Stimulated activated CD8-positive, alpha-beta memory T cell treated with anti-CD3 and anti-CD28 coated beads, Interleukin-4, amount 100 ng/mL, for 48 hours (primary cell): ENCODE measurements at regions not wholly inside any gene's neighbourhood (a gene's known extent, or its start where the extent isn't known, plus 50 kb on each side); places are given as distances from the start of the nearest gene placed in this dataset.
A peak's percentile ranks its signal among the peaks of the same experiment; 100 is the strongest.

Experiments
- DNase-seq: peaks from one replicate; pipeline ENCODE4 v3.0.0-alpha.2; 2020

DNA sequence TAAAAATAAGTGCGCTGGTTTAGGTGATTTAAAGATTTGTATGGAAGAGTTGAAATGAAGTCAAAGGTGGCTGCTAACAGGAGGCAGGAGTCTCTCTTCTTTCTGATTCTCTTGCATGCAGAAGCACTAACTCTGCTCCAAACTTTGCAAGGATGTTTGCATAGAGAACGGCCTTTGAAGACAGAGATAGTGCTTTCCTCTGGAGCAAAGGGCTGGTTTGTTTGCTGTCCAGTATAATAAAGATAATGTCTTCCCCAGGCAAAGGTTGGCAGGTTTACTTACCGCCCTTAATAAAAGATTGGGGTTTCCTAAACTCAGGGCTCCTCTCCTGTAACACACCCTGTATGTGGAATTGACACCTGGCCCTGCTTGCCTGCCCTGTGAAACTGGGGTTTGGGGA, 210.6 kb upstream of the RREB1 start:
- no peak for DNase-seq

DNA sequence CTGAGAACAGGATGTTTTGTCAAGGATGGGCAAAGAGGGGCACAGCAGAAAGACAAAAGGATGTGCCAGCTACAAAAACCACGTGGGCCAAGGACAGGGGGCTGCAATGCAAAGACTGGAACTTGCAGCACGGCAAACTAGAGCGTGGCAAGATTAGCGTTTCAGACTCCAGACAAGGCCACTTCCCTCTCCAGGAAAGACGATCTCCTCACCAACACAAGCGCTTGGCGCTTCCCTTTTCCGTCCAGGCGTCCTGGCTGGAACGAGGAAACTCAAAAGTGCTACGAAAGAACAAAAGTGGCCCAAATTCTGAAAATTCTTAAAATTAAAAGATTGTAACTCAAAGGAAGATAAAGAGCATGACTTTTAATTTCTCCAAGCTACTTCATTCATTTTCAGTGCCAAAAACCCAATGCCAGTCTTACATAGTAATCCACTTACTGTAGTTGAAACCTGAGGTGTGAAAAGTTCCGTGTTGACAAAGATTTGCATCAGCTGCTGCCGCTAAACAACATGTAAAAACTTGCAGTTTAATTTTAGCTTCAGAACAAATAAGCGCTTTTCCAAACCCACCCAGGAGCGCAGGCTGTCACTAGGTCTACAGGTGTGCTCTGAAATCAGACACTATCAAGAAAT, 207.1 kb upstream of the RREB1 start:
- no peak for DNase-seq

DNA sequence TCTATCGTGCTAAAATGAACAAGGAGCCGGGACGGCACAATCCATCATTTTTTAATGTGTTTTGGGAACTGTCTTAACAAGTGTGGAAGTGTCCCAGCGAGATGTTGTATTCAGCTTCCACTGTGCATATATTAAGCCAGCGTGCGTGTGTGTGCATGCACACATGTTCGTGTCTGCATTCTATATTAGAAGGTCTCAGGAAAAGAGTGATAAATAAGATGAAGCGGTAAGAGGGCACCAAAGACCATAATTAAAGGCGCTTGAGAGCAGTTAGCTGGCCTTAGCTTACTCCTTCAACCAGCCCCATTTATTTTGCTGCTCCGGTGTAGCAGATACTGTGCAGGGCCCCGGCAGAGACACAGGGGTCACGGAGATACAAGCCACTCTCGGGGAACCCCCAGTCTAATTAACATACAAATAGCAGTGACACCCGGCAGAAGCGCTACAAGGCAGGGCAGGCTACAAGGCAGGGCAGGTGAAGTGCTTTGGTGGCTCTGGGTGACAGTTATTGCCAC, 206.5 kb upstream of the RREB1 start:
- no peak for DNase-seq

DNA sequence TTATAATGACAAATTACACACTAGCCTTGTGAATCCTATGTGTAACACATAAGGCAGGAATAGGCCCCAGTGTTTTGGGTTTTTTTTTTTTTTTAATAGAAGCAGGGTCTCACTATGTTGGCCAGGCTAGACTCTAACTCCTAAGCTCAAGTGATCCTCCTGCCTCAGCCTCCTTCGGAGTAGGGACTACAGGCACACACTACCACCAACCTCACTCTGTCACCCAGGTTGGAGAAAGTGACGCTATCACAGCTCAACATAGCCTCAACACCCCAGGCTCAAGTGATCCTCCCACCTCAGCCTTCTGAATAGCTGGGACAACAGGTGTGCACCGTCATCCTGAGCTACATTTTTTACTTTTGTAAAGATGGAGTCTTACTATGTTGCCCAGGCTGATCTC, 205.8 kb upstream of the RREB1 start:
- DNase-seq, result no peak

DNA sequence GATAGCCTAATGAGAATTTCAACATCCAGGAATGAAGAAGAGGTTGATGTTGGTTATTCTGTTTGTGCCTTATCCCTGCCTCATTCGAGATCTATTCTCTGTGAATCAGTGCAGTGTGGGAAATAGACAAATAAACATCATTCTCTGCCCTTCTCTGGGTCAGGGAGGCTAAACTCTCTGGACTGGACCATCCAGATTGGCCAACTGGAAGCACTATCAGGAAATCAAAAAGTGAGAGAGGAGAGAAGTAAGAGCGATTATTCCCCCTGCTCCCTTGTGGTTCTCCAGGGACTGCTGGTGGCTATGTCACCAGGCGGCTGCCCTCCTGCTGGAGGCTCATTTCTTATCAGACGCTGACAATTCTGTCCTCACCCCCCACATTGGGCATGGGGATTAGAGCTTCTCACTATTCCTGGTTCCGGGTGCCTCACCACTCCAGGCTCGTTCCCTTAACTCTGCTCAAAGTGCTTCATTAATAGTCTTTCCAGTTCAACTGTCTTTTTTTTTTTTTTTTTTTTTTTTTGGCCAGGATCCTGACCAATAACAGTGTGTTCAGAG, 201.7 kb upstream of the RREB1 start:
- no peak for DNase-seq

DNA sequence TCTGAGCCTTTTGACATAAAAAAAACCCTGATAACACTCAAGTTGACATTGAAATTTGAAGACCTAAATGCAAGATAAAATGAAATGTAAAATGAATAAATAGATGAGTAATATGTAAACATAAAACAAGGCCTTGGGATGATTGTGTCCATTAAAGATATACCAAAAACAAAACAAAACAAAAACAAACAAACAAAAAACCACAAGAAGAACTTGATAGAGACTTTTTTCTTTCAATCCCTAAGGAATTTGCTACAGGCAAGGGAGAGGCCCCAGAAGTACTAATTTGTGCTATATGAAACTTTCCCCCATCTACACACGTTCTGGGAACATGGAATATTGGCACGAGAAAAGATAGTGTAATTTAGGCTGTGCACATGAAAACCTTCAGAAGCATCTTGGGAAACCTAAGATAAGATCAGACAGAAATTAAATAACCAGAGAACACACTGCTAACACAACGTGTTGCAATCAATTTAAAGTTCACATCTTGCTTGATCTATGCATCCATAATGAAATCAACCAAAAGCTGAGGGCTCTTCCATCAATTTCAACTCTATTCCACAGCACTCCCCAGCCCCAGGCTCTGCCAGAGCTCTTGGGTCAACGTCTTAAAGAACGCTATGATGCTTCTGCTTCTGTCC, 201.1 kb upstream of the RREB1 start:
- no peak for DNase-seq

DNA sequence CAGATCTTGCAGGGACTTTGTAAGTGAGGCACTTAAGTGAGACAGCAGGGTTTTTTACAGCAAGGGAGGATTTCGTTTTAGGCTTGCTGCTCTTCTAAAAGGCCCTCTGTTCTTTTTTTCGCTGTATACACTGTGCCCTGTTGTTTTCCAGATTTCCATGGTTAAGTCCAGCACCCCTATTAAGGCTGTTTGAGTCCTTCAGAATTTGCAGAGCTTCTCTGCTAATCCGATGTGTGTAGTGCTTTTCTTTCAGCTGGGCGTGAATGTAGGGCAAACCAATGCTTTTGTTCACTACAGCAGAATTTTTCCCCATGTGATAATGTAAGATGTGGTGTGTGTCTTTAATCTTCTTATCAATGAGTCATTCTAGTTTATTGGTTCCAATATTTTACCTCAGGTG, 200.5 kb upstream of the RREB1 start:
- DNase-seq, result no peak

DNA sequence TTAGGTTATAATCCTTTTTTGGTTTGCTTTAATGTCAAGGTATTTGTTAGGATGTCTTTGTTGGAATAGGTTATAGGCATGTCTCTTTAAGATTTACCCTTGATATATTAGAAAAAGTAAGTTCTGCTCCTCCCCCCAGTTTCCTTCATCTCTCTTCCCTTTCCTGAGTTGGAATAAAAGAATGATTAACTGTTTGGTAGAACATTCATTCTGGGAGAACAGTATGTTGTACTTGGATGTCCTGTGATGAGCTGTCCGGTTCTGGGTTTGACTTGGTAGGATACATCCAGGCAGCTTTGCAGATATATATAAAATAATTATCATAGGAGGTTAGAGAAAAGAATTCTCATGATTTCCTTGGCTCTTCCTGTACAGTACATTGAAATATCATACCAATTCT, 199.6 kb upstream of the RREB1 start:
- no peak for DNase-seq

DNA sequence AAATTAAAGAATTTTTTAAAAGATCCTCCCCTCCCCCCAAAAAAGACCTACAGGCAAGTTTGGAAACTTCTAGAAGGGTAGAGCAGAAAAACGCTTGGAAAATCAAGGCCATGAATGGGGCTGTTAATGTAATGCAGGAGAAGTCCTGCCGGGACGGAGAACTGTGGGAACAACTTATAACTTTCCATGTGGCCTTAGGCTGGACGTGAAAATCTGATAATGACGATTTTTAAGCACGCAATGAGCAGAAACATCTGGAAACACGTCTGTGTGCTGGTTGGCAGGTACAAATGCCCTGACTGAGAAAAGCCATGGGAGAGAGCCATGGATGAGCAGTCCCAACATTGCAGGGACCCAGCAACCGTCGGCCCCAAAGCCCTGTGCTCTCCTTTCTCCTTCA, 198.7 kb upstream of the RREB1 start:
- DNase-seq, result no peak

DNA sequence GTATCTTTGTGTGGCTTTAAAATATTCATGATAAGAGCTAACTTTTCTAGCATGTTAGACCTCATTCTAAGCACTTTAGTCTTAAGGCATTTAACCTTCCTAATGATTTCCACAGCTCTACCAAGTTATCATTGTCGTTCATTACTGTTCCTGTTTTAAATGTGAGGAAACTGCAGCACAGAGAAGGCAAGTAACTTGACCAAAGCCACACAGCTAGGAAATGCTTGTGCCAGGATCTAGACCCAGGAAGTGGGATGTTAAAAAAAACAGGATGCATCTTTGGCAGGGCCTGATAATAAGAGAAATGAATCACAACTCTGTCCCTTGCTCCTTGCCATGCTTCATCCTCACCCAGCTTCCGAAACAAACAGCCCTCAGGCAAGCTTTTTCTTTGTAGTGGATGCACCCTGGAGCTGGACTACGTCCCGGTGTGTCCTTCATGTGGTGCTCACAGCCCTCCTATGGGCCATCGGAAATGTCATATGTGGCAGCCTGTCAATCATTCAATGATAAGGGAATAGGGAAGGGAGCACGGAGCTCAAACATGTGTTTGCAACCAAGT, 196.9 kb upstream of the RREB1 start:
- no peak for DNase-seq

DNA sequence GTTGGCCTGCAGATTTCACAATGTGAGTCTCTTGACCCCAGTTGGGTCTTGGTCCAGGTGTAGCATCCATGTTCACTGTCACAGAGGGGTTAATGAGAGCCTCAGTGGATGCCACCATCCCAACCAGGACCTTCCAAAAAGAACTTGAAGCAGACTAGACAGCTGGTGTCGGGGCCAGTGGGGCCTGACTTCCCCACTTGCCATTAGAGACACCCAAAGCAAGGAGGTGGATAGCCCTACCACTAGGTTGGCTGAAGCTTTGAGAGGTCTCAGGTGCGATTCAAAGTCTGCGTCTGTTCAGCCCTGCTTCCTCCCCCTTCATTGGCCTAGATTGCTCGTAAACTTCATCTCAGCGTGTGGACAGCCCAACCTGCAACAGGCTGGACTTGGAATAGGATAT, 196.4 kb upstream of the RREB1 start:
- no peak for DNase-seq

DNA sequence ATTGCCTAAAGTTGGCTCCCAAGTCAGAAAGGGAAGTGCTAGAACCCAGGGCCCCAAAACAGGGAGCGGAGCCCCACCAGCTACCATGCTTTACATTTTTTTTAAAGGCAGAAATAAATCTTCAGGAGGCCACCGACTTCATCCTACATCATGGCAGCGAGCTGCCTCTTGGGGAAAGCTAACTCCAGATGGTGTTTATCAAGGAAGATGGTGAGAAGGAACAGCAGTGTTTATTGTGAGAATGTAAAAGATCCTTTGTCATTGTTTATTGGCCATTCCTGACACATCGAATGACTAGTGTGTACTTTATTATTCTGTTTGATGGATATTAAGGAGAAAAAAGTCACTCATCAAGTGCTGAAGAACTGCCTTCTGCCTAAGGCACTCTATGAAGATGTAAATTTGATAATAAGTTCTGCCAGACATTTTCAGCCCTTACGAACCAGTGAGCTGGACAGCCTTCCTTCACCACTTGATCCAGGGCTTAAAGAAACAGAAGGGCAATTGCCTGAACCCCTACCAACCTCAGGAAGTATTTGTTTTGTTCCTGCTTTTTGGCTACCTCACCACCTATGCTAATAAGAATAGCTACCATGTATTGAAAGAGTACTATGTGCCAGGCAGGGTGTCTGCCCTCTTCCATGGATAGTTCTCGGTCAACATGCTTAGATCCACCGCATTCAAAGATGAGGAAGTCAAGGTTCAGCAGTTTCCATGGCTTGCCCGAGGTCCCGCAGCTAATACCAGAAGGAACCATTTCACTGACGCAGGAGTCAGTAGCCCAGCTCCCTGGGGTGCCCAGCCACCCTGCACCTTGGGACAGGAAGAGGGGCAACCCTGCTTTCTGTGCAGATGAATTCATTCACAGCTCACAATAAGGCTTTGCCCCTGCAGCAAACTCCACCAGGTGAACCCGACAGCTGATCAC, 194.7 kb upstream of the RREB1 start:
- DNase-seq, result no peak

DNA sequence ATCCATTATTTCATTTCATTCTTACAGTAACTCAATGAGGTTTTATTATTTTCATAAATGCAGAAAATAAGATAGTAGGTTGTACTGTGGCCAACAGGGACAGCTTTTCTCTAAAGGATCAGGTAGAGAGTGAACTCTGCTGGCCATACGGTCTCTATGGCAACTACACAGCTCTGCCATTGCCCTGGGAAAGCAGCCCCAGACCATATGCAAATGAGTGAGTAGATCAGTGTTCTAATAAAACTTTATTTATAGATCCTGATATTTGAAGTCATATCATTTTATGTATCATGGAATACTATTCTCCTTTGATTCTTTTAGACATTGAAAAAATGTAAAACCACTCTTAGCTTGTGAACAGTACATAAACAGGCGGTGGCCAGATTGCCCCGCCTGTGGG, 192.5 kb upstream of the RREB1 start:
- no peak for DNase-seq

DNA sequence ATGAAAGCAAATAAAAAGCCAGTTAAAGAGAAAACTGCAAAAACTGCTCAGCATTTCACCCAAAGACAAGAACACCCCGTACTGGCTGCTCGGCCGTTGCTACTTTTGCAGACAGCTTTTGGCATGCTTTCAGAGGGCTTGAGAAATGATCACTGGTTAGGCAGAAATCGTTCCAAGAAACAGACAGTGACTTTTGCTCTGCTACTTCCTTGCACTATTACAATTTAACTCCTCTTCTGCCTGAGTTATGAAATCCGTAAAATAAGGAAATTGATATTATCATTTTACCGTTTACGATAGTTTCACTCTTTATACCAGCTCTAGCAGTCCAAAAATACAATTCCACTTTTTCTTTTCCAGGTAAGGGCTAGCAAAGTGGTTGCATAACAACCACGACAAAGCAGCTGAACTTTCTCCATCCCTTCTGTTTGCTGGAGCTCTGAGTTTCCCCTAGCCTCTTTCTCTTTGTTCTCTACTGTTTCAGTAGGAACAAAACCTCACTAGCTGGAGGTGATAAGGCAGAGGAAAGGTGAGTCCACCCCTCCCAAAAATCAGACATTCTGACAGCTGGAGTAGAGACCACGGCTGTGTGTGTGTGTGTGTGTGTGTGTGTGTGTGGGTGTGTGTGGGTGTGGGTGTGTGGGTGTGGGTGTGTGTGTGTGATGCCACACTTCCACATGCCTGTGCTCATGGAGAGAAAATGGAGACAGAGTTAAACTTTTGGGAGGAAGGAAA, 191.8 kb upstream of the RREB1 start:
- no peak for DNase-seq

DNA sequence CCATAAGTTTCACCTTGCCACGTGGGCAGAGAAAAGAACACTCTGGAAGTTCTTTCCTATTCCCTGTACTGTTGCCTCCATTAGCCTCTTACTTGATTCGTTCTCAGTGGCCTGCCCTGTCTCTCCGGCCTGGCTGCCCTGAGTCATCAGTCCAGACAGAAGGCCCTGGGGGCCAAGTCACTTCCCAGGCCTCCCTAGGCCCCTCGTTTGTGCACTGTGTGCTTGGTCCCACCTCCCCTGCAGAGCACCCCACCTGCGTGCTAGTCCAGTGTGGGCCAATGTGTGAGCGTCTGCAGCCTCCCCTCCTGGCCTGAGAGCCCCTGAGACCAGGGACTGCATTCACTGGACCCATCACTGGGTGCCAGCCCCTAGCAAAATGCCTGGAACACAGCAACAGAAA, 191.2 kb upstream of the RREB1 start:
- no peak for DNase-seq

DNA sequence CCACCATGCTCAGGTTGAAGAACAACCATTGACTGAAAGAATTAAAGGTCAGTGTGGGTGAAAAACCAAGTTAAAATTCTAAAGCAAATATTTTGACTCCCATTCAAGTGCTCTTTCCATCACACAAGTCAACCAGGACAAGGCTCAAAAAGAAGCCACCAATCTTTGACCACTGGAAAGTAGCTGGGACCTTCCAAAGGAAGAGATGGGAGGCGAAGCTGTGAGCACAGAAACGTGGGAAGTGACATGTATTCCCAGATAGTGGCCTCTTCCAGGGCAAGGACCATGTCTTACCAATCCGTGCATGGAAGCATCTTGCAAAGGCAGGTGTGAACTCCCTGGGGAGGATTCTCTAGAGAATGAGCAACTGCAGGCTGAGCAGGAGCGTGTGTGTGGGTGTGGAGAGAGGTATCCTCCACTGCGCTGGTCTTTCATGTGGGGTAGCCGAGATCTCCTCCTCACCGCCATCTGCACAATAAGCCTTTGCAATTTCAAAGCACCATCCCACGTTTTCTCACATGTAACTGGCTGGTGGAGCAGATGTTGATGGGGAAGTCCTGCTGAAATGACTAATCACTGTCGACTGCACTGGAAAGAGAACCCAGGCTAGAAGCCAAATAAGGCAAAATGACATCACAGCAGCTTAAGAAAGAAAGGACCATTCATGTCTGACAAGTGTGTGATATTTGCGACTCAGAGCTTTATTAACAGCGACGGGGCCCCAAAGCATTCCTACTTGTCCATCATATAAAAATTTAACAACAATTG, 189.4 kb upstream of the RREB1 start:
- peak; percentile 80 for DNase-seq

DNA sequence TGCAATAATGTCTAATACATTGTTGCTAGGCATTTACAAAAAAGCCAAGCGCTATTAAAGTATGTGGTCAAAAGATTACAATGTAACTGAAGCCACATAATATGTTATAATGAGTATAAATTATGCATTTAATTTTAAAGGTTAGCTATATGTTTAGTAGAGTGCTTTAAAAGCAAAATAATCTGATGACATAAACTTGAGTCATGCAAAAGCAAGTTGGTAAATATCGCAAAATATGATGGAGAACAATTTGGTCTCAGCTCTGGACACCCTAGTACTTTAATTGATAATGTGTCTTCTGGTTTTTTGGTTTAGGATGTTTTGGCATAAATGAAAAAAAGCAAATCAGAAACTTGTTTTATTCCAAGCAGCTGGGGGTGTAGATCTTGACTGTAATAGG, 188.6 kb upstream of the RREB1 start:
- no peak for DNase-seq

DNA sequence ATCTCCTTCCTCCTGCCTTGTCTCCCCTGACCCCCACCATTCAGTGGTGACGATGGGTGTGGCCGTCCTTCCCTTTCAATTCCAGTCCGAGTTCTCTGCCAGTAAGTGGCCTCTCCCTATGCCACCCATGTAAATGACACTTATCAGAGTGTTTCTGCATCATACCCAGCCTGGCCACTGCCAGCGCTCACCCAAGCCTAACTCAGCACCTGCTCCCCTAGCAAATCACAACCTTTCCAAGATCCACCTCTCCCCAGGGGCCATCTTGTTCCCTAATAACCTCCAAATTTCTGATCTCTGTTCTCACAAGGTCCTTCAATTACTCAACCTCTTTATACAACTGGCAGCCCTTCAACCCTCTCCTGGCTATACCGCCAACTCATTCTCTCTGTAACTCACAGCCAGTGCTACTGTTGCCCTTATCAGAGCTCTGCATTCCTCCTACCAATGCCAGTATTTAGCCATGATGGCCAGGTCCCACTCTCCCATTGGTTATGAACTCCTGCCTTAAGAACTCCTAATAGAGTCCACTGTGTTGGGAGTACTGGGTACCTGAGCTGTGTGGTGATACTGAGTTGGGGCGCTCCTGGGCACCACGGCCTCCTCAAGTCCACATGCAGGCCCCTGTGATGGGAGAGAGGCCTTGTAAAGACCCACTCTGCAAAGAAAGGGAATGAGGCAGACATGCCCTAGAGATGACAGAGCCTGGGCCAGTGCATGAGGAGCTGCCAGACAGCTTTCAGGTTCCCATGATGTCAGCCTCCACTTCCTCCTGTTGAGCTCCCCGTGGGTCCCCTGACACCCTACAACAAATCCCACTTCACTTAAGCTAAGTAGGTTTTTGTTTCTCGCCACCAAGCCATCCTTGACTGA, 187.4 kb upstream of the RREB1 start:
- no peak for DNase-seq

DNA sequence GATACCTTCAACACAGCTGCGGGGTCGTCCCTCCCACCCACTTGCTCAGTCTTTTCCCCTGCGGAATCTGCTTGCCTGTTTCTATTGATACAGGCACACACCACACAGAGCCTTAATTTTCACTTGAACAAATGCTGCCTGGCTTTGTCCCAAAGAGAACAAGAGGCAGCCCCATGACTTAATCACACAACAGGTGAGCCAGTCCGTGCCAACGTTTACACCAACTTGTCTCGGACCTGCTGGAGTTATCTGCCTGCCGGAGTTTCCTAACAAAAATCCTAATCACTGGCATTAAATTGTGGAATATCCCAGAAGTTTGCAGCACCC, 186.8 kb upstream of the RREB1 start:
- no peak for DNase-seq

DNA sequence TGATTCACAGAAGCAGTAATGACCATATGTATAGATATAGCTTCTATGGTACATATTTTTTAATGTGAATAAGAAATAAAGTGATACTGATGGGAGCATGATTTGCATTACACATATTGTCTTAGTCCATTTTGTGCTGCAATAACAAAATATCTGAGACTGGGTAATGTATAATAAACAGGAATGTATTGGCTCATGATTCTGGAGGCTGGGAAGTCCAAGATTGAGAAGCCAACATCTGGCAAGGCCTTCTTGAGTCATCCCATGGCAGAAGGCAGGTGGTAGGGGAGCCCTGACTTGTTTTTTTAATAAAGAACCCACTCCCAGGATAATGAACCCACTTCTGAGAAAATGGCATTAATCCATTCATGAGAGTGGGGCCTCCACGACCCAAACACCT, 185.6 kb upstream of the RREB1 start:
- DNase-seq, result no peak

DNA sequence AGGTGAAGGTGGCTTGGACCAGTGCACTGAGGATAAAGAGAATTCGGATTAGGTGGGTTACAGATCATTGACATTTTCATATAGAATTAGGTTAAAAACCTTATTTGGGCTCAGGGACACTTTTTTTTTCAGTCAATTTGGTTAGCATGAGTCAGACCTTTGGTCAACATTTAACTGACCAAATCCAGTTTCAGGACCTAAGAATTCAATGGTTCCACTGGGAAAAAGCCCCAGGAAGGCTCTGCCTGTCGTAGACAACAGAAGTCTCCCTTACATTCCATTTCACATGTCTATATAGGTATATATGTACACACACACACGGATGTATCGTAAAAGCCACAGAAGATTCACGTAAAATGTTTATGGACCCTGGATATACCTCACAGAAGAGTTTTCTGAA, 184.2 kb upstream of the RREB1 start:
- DNase-seq, result no peak
